K562 (cell line): ENCODE measurements at regions not wholly inside any gene's neighbourhood (a gene's known extent, or its start where the extent isn't known, plus 50 kb on each side); places are given as distances from the start of the nearest gene placed in this dataset.

Source experiments
- ARNT ChIP-seq, 2 experiments: fragments of 450-650 bp; IDR thresholded peaks; 2 replicates each; pipeline ENCODE4 v1.6.1; 2016; ENCODE audit warnings: mild to moderate bottlenecking in 1 of 2
- ASH1L ChIP-seq: fragments of 450-650 bp; IDR thresholded peaks from 2 replicates; pipeline ENCODE4 v1.6.1; 2018; ENCODE audit warnings: borderline replicate concordance, mild to moderate bottlenecking, low read depth; ENCODE audit not compliant: partially characterized antibody
- CREM ChIP-seq: IDR thresholded peaks from 2 replicates; pipeline ENCODE4 v1.6.1; 2014; ENCODE audit warnings: antibody characterized with exemption, low read depth
- DIDO1 ChIP-seq: fragments of 450-650 bp; IDR thresholded peaks from 2 replicates; pipeline ENCODE4 v1.6.1; 2016; ENCODE audit warnings: low read depth, missing biosample characterization, missing genetic modification characterization
- E2F3 ChIP-seq: fragments of 250-450 bp; sonication (Bioruptor Pico); IDR thresholded peaks from 2 replicates; pipeline ENCODE4 v1.4.0; 2020; ENCODE audit warnings: mild to moderate bottlenecking
- ELF1 ChIP-seq: fragments of 200-800 bp; sonication (Bioruptor generic); IDR thresholded peaks from 2 replicates; pipeline ENCODE4 v1.6.1; 2016; ENCODE audit warnings: missing genetic modification characterization, missing compliant biosample characterization
- EP300 ChIP-seq: IDR thresholded peaks from 2 replicates; pipeline ENCODE4 v1.6.1; 2012; ENCODE audit warnings: low read length, improper control_type of control experiment
- ERF ChIP-seq: fragments of 450-650 bp; formaldehyde crosslinking; IDR thresholded peaks from 2 replicates; pipeline ENCODE4 v1.4.0; 2020; ENCODE audit warnings: mild to moderate bottlenecking, mixed read lengths
- HCFC1 ChIP-seq: IDR thresholded peaks from 2 replicates; pipeline ENCODE4 v1.6.1; 2012; ENCODE audit warnings: low read depth, low read length, improper control_type of control experiment
- KLF1 ChIP-seq: fragments of 450-650 bp; IDR thresholded peaks from 2 replicates; pipeline ENCODE4 v1.6.1; 2016; ENCODE audit warnings: missing genetic modification characterization, missing compliant biosample characterization
- L3MBTL2 ChIP-seq: fragments of 450-650 bp; IDR thresholded peaks from 2 replicates; pipeline ENCODE4 v1.6.1; 2016; ENCODE audit warnings: mild to moderate bottlenecking, moderate library complexity
- MCM7 ChIP-seq, 2 experiments: fragments of 450-650 bp; IDR thresholded peaks; 2 replicates each; pipeline ENCODE4 v1.6.1; 2016 to 2018
- MECOM ChIP-seq: fragments of 250-450 bp; sonication (Bioruptor Pico); IDR thresholded peaks from 2 replicates; pipeline ENCODE4 v1.8.0; 2022; ENCODE audit warnings: inconsistent platforms
- OTX1 ChIP-seq: fragments of 450-650 bp; formaldehyde crosslinking; IDR thresholded peaks from 2 replicates; pipeline ENCODE4 v1.4.0; 2022; ENCODE audit warnings: mild to moderate bottlenecking
- POU5F1 ChIP-seq: fragments of 150-350 bp; IDR thresholded peaks from 2 replicates; pipeline ENCODE4 v1.6.1; 2014; ENCODE audit warnings: borderline replicate concordance, low read length, low read depth, mild to moderate bottlenecking; ENCODE audit not compliant: partially characterized antibody
- RB1 ChIP-seq: fragments of 450-650 bp; IDR thresholded peaks from 2 replicates; pipeline ENCODE4 v1.6.1; 2017; ENCODE audit warnings: low read depth, mild to moderate bottlenecking
- SAP30 ChIP-seq: fragments of 200-600 bp; sonication (generic); IDR thresholded peaks from 2 replicates; pipeline ENCODE4 v1.6.1; 2012; ENCODE audit warnings: borderline replicate concordance, low read depth, mild to moderate bottlenecking, moderate library complexity, low read length, control low read depth, inconsistent platforms; ENCODE audit not compliant: insufficient read depth, poor library complexity, severe bottlenecking
- SREBF1 ChIP-seq: fragments of 150-350 bp; IDR thresholded peaks from 2 replicates; pipeline ENCODE4 v1.6.1; 2014; ENCODE audit warnings: antibody characterized with exemption, low read depth, low read length, borderline replicate concordance
- TAF9B ChIP-seq: fragments of 450-650 bp; IDR thresholded peaks from 2 replicates; pipeline ENCODE4 v1.6.1; 2018; ENCODE audit warnings: mild to moderate bottlenecking; ENCODE audit not compliant: partially characterized antibody
- ZBED1 ChIP-seq: IDR thresholded peaks from 2 replicates; pipeline ENCODE4 v1.6.1; 2014
- TF ChIP-seq, protein P1 (sequence below): fragments of 250-450 bp; sonication (Bioruptor Pico); IDR thresholded peaks from 2 replicates; pipeline ENCODE4 v1.9.0; 2021; ENCODE audit warnings: mild to moderate bottlenecking
- TF ChIP-seq, protein P2 (sequence below): fragments of 450-650 bp; formaldehyde crosslinking; IDR thresholded peaks from 2 replicates; pipeline ENCODE4 v1.4.0; 2022; ENCODE audit warnings: missing genetic modification characterization
- TF ChIP-seq, protein P3 (sequence below): fragments of 250-450 bp; sonication (Bioruptor Pico); IDR thresholded peaks from 2 replicates; pipeline ENCODE4 v1.5.0; 2021
- TF ChIP-seq, protein P4 (sequence below): fragments of 450-650 bp; IDR thresholded peaks from 2 replicates; pipeline ENCODE4 v1.6.1; 2016
- TF ChIP-seq, protein P5 (sequence below), 2 experiments: fragments of 250-450 bp in 1 of 2; fragments of 450-650 bp in 1 of 2; sonication (Bioruptor Pico) in 1 of 2; IDR thresholded peaks; 2 replicates each; pipeline versions ENCODE4 v1.6.1 to v1.8.0; 2016 to 2021; ENCODE audit warnings: mild to moderate bottlenecking in 2 of 2, moderate library complexity in 2 of 2, missing compliant biosample characterization in 1 of 2, missing genetic modification characterization in 1 of 2

DNA sequence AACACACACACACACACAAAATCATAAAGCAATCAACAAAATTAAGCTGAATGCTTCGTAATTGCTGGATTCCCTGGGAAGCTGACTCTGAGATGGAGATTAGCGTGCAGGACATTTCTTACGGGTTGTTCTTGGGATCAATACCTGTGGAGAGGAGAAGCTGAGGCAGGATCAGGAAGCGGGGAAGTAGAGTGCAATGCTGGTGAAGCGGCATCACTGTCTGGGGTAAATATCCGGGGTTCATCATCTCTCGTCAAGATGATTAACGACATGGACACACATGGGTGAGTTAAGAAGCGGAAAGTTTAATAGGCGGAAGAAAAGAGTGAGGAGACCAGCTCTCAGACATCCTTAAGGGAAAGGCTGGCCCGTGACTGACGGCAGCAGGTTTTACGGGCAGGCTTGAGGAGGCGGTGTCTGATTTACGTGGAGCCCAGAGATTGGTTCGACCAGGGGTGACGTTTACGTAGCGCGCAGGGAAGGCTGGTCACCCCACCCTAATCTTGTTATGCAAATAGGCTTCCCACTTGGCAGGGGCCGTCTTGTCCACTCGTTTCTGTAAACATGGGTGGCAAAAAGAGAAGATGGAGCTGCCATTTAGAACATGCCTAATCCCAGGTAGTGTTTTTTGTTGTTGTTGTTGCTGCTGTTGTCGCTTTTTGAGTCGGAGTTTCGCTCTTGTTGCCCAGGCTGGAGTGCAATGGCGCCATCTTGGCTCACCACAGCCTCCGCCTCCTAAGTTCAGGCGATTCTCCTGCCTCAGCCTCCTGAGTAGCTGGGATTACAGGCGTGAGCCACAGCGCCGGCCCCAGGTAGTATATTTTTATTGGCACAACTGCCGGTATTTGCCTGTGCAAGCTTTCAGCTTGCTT, 135.6 kb upstream of the KCNJ15 start (continued):
- TF ChIP-seq ASH1L (peak; percentile 75), E2F3 (CRISPR knock-in tag) (no peak), SAP30 (peak; percentile 68), KLF1 (tag) (no peak), HCFC1 (peak; percentile 40), TAF9B (peak; percentile 89), RB1 (peak; percentile 60), DIDO1 (tag) (peak; percentile 61; the same call in 1 of the 2 replicates), EP300 (0 out of 2 replicates have a peak, but pooled peaks have one; percentile 8), ZBED1 (no peak; the same call in 1 of the 2 replicates), ARNT (IDR thresholded peaks at IDR 0.05) (peak in 1 of 2 experiments; percentile 40; a peak in 3 of 4 replicates), CREM (peak; percentile 97), POU5F1 (peak; percentile 23), MCM7 (IDR thresholded peaks at IDR 0.05) (no peak), ELF1 (tag) (peak; percentile 67), OTX1 (peak; percentile 78; the same call in 1 of the 2 replicates), SREBF1 (peak; percentile 97), L3MBTL2 (0 out of 2 replicates have a peak, but pooled peaks have one; percentile 34), MECOM (peak; percentile 72; the same call in 1 of the 2 replicates), ERF (CRISPR knock-in tag) (0 out of 2 replicates have a peak, but pooled peaks have one; percentile 63)
- TF ChIP-seq, protein P1, sequence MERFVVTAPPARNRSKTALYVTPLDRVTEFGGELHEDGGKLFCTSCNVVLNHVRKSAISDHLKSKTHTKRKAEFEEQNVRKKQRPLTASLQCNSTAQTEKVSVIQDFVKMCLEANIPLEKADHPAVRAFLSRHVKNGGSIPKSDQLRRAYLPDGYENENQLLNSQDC (CRISPR knock-in tag), result no peak
- TF ChIP-seq, protein P2, sequence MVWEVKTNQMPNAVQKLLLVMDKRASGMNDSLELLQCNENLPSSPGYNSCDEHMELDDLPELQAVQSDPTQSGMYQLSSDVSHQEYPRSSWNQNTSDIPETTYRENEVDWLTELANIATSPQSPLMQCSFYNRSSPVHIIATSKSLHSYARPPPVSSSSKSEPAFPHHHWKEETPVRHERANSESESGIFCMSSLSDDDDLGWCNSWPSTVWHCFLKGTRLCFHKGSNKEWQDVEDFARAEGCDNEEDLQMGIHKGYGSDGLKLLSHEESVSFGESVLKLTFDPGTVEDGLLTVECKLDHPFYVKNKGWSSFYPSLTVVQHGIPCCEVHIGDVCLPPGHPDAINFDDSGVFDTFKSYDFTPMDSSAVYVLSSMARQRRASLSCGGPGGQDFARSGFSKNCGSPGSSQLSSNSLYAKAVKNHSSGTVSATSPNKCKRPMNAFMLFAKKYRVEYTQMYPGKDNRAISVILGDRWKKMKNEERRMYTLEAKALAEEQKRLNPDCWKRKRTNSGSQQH (CRISPR knock-in tag), result peak; percentile 54; the same call in 1 of the 2 replicates
- TF ChIP-seq, protein P3, sequence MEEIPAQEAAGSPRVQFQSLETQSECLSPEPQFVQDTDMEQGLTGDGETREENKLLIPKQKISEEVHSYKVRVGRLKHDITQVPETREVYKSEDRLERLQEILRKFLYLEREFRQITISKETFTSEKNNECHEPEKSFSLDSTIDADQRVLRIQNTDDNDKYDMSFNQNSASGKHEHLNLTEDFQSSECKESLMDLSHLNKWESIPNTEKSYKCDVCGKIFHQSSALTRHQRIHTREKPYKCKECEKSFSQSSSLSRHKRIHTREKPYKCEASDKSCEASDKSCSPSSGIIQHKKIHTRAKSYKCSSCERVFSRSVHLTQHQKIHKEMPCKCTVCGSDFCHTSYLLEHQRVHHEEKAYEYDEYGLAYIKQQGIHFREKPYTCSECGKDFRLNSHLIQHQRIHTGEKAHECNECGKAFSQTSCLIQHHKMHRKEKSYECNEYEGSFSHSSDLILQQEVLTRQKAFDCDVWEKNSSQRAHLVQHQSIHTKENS (CRISPR knock-in tag), result no peak
- TF ChIP-seq, protein P4, sequence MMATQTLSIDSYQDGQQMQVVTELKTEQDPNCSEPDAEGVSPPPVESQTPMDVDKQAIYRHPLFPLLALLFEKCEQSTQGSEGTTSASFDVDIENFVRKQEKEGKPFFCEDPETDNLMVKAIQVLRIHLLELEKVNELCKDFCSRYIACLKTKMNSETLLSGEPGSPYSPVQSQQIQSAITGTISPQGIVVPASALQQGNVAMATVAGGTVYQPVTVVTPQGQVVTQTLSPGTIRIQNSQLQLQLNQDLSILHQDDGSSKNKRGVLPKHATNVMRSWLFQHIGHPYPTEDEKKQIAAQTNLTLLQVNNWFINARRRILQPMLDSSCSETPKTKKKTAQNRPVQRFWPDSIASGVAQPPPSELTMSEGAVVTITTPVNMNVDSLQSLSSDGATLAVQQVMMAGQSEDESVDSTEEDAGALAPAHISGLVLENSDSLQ, result peak; percentile 99
- TF ChIP-seq, protein P5, sequence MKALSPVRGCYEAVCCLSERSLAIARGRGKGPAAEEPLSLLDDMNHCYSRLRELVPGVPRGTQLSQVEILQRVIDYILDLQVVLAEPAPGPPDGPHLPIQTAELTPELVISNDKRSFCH (CRISPR knock-in tag; IDR thresholded peaks at IDR 0.05), result no peak
- TF ChIP-seq, protein P5 (tag; IDR thresholded peaks at IDR 0.05), result no peak; the same call in 1 of the 2 replicates
